Stimulated activated CD4-positive, alpha-beta T cell treated with anti-CD3 and anti-CD28 coated beads, Interleukin-15, amount 100 ng/mL, for 24 hours (primary cell): ENCODE measurements at regions not wholly inside any gene's neighbourhood (a gene's known extent, or its start where the extent isn't known, plus 50 kb on each side); places are given as distances from the start of the nearest gene placed in this dataset.
"Not testable (repeated sequence)": the region's sequence is repeated elsewhere in the genome, so short reads cannot be mapped to it uniquely, and the experiment has no call there.

Experiments
- DNase-seq: peaks from one replicate; pipeline ENCODE4 v3.0.0-alpha.2; 2020

- DNase-seq = no peak
Measured at GRCh38 chr18:10121786-10122515, 208.1 kb downstream of the VAPA start.

DNA sequence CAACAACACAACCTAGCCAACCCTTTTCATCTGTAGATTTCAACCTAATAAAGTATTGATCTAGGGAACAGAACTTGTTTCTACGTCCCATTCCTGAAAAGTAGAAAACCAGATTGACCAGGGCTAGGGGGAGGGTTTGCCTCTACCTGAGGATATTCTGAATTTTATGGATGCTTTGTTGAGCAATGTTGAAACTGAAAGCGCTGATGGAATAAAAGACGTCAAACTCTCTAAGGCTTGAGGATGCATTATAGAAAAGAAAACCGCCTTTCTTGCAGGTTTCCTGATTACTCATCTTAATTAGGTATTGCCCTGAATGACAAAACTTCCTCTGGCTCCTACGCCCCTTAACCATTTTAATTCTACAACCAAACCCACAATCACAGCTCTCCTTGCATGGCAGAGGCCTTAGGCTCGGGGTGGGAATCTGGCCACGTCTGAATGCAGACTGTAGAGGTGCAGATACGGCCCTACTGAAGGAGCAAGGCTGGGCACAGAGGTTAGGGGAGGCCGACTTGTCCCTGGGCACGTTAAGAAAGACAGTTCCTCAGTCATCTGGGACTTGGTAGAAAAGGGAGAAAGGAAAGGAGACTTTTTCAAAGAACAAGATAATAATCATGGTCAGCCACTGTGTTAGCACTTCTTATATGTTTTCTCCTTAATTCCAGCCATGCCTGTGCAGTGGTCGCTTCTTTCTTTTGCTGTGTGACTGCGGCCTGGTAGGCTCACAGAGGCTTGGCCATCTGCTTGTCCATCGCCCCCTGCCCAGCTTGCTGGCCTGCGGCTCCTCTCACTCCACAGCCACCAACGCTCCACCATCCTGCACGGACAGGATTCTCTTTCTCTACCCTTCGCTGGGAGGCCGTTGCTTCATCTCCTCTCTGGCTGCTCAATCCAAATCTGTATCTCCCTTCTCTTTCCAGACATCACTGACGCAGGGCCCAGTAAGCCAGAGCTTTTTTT lies 209.5 kb downstream of the VAPA start:
- DNase-seq = no peak

DNA sequence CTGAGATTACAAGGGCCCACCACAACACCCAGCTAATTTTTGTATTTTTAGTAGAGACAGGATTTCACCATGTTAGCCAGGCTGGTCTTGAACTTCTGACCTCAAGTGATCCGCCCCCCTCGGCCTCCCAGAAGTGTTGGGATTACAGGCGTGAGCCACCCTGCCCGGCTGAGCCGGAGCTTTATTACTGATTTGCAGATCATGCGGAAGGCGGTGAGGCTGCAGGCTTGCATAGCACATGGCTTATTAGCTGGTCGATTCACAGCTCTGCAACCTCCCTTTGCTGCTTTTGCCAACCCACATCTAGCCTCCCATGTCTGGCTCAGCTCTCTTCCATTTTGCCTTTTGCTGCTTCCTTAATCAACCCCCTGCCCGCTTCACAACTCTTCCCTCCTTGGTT lies 210.3 kb downstream of the VAPA start:
- DNase-seq = no peak

- DNase-seq = no peak
Measured at GRCh38 chr18:10124557-10124956, 210.7 kb downstream of the VAPA start.

GRCh38 chr18:10124967-10125366 lies 211.2 kb downstream of the VAPA start:
- no peak for DNase-seq

- no peak for DNase-seq
Measured at GRCh38 chr18:10127729-10128128, 213.9 kb downstream of the VAPA start.

- no peak for DNase-seq
Measured at GRCh38 chr18:10128921-10129501, 215.2 kb downstream of the VAPA start.

GRCh38 chr18:10130606-10131005 lies 216.8 kb downstream of the VAPA start:
- DNase-seq = no peak

DNA sequence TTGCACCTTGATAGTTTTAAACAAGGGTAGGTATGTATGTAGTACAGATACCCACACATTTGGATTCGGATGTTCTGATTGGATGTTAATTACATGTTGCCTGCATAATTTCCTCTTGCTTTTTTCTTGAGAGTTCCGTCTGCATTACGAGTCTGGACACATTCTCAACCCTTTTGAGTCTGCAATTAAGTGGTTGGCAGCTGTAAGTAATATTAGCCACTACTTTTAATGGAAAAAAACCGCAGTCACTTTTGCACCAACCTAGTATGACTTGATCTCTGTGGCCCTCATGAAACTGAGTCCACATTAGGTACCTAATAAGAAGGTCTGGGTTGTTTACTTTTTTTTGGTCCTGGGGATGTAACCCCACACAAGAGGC lies 217.3 kb downstream of the VAPA start:
- no peak for DNase-seq

DNA sequence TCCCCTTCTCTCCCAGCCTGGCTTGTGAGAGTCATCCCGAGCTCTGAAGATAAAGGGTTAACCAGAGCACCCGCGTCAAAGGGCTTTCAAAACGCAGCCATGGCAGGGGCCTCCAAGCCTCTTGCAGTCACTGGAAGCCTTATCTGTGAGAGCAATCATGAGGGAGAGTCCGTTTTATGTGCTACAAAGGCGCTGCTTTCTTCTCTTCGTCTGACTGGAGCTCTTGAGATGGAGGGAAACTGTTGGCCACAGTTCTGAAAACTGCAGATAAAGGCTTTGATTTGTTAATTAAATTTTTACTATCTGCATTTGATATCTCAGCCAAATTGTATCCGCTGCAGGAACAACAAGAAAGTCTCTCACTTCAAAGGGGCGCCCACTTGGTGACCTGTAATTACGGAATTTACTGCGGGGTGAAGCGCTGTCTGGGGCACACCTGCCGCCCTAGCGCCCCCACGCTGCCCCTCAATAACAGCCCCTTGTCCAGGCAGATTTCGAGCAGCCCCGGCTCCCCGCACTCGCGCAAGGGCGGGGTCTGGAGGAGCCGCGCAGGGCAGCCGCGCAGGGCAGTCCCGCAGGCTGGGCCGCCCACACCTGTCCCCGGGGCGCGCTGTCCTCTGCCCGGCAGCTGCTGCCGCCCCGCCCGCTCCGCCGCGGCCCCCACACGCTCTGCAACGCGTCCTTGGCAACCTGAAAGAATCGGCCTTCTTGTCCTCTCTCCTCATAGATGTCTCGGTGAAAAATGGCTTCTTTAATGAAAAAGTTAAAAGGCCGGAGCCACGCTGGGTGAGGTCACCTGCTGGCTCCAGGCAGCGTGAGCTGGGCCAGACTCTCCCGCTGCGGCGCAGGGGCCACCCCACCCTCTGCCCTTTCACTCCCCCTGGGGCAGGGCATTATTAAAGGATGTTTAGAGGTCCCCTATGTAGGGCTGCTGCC lies 217.9 kb downstream of the VAPA start:
- DNase-seq = no peak

GRCh38 chr18:10133516-10133915 lies 219.7 kb downstream of the VAPA start:
- no peak for DNase-seq

- no peak for DNase-seq
Measured at GRCh38 chr18:10134204-10134603, 220.4 kb downstream of the VAPA start.

DNA sequence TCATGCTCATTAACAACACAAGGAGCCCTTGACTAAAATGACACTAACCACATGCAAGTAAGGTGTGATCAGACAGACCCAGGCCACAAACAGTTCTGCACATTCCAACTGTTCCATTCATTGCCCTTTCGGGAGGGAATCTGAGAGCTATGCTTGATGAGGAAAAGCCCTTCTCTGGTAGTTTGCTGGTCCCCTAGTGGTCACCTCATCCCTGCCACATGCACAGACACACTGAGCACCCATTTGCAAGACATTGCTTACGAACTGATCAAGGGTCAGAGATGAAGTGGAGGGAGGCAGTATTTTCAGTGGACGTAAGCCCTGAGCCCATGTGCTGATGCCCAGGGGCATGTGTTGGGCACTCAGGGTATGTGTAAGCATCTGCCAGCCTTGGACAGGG lies 220.9 kb downstream of the VAPA start:
- not testable (repeated sequence) for DNase-seq

GRCh38 chr18:10135302-10135926 lies 221.6 kb downstream of the VAPA start:
- no peak for DNase-seq

DNA sequence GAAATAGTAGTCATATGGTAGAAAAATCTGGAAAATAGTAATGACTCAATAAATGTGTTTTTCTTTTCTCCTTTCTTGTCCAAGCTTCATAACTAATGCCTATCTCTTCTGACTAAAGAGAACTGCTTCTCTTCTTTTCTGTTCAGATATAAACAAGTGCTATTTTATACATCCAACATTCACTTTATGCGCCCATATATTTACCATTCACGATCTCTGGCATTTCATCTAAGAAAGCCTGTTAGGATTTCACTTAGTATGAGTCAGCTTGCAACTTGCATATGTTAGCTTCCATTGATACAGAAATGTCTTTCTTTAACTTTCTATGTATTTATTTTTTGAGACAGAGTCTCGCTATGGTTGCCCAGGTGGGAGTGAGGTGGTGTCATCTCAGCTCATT lies 224.9 kb downstream of the VAPA start:
- DNase-seq = no peak

DNA sequence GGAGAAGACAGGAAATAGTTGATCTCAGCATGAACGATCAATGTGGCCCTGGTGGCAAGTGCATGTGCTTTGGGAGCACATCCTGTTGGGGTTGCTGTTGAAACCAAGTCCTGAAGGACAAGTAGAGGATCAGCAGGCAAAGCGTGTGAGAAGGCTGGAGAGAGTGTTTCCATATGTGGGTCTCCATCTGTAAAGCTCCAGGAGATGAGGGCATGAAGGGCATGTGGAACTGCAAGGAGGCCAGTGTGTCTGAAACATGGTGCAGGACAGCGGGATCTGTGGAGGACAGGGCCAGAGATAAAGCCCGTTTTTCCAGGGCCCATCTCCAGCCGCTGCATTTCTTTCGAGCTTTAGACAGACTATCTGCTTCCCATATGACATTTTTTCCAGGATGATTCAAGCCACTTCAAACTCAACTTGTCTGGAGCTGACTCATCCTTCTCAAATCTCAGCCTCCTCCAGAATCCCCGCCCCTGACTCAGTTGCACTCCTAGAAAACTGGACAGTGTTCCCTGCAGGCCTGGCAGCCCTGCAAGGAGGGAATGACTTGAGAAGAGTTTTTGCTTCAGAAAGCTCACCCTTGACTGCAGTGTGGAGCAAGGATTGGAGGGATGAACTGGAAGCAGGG lies 226.1 kb downstream of the VAPA start:
- no peak for DNase-seq

DNA sequence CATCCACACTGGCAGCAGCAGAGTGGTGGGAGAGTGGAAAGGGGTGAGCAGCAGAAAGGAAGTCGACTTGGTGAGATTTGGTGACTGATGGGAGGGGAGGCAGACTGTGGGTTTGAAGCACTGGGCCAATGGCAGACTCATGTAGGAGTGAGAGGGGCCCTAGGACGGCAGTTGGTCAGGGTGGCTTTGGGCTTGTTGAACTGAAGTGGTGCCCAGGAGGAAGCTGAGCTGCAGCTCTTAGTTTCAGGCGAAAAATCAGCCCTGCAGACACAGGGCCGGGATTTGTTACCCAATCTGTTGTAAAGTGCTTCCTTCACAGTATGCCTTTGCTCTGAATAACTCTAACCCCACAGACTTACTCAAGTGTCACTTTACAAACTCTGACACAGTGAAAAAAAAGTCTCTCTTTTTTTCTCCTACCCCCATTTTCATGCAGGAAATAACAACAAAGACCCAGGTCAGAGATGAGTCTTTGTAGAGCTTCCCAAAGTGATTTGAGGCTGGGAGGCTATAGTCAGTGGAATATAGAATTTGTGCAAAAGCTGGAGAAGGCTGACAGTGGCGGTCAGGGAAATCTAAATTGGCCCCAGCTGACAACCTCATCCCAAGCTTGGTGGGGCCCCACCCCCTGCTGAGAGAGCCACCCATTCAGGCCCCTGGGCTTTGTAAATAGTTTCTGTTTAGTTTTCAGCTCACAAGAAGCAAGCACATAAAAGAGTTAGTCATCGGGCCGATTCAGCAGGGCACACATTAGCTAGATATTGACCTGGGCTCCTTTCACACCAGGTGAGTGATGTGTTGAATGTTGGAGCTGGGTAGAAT lies 226.9 kb downstream of the VAPA start:
- DNase-seq = no peak

GRCh38 chr18:10141559-10141958 lies 227.7 kb downstream of the VAPA start:
- no peak for DNase-seq

GRCh38 chr18:10142056-10142455 lies 228.2 kb downstream of the VAPA start:
- DNase-seq = no peak

DNA sequence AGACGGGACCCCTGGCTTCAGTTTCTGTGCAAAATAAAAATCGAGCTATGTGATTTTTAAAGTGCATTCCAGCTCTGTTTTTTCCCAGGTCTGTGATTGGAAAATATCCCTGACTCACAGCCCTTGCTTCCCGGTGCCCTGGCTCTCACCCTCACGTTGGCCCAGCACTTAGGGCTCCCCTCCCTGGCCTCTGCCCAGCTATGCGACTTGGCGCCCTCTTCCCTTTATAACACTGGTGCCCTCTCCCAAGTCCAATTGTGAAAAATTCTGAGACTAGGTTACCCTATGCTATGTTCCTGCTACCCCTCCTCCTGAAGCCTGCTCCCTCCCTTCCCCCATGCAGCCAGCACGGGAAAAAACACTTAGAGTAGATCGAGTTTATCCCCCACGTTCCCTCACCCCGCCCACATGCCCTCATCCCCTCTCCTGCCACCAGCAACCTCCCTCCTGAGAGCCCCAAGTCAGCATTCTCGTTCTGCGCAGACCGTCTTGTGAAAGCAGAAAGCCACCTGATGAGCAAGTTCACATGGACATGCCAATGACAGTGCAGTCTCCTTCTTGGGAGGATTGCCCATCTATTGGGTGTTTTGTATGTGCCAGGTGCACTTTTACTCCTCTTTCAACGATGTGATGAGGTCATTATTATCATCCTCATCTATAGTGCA lies 228.8 kb downstream of the VAPA start:
- no peak for DNase-seq
